ENCODE measurements at regions not wholly inside any gene's neighbourhood (a gene's known extent, or its start where the extent isn't known, plus 50 kb on each side); places are given as distances from the start of the nearest gene placed in this dataset.

- Histone ChIP-seq H3K36me3 (ENCODE audit: insufficient read depth, low read length) (no peaks in the 10 kb centered on the region), H4K20me1 (ENCODE audit: insufficient read depth, low read length) (no peaks in the 10 kb centered on the region), H3K27ac (ENCODE audit: low read depth, low read length) (no peak overlapping the region), H3K9me3 (ENCODE audit: low read depth, low read length) (no peaks in the 10 kb centered on the region), H3K27me3 (ENCODE audit: insufficient read depth, low read length) (no peaks in the 10 kb centered on the region), H3K4me1 (ENCODE audit: insufficient read depth, low read length) (peaks cover 9% of the 10 kb centered on the region), H3K4me3 (ENCODE audit: insufficient read depth, low read length) (no peak overlapping the region), H3K79me2 (ENCODE audit: insufficient read depth, low read length) (no peaks in the 10 kb centered on the region), H3K4me2 (ENCODE audit: insufficient read depth, low read length) (no peak overlapping the region), H2AFZ (ENCODE audit: low read length) (no peak overlapping the region)
- DNase-seq (ENCODE audit: insufficient read length, low spot score, missing footprints) = no peak
- TF ChIP-seq, protein P1, sequence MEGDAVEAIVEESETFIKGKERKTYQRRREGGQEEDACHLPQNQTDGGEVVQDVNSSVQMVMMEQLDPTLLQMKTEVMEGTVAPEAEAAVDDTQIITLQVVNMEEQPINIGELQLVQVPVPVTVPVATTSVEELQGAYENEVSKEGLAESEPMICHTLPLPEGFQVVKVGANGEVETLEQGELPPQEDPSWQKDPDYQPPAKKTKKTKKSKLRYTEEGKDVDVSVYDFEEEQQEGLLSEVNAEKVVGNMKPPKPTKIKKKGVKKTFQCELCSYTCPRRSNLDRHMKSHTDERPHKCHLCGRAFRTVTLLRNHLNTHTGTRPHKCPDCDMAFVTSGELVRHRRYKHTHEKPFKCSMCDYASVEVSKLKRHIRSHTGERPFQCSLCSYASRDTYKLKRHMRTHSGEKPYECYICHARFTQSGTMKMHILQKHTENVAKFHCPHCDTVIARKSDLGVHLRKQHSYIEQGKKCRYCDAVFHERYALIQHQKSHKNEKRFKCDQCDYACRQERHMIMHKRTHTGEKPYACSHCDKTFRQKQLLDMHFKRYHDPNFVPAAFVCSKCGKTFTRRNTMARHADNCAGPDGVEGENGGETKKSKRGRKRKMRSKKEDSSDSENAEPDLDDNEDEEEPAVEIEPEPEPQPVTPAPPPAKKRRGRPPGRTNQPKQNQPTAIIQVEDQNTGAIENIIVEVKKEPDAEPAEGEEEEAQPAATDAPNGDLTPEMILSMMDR (IDR thresholded peaks at IDR 0.05; ENCODE audit: extremely low read depth, low read depth, low read length) = no peak
Observed at GRCh38 chr7:41470081-41470480, 232.8 kb downstream of the INHBA start.

DNA sequence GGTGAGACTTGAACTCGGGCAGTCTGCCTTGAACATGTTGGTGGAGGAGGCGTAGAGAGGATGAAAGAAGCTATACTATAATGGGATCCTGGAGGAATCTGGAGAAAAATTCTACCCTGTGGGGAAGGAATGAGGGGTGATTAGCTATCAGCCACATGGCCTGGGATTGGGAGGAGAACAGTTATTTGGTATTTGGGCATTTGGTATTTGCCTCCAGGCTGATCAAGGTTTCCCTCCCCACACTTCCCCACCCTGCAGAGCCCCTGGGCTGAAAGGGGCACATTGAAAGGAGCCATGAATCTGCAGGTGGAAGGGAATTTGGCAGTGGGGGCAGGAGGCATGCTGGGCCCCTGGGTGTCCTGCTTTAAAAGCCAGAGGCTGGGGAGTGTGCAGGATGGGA lies 235.3 kb downstream of the INHBA start:
- Histone ChIP-seq H3K9me3 (ENCODE audit: low read depth, low read length) (no peaks in the 10 kb centered on the region), H3K4me2 (ENCODE audit: insufficient read depth, low read length) (no peak overlapping the region), H2AFZ (ENCODE audit: low read length) (no peak overlapping the region), H3K4me3 (ENCODE audit: insufficient read depth, low read length) (no peak overlapping the region), H3K4me1 (ENCODE audit: insufficient read depth, low read length) (peaks cover 6% of the 10 kb centered on the region), H4K20me1 (ENCODE audit: insufficient read depth, low read length) (no peaks in the 10 kb centered on the region), H3K27ac (ENCODE audit: low read depth, low read length) (no peak overlapping the region), H3K36me3 (ENCODE audit: insufficient read depth, low read length) (no peaks in the 10 kb centered on the region), H3K27me3 (ENCODE audit: insufficient read depth, low read length) (no peaks in the 10 kb centered on the region), H3K79me2 (ENCODE audit: insufficient read depth, low read length) (no peaks in the 10 kb centered on the region)
- no peak for DNase-seq (ENCODE audit: insufficient read length, low spot score, missing footprints)
- TF ChIP-seq, protein P1 (IDR thresholded peaks at IDR 0.05; ENCODE audit: extremely low read depth, low read depth, low read length) = no peak

DNA sequence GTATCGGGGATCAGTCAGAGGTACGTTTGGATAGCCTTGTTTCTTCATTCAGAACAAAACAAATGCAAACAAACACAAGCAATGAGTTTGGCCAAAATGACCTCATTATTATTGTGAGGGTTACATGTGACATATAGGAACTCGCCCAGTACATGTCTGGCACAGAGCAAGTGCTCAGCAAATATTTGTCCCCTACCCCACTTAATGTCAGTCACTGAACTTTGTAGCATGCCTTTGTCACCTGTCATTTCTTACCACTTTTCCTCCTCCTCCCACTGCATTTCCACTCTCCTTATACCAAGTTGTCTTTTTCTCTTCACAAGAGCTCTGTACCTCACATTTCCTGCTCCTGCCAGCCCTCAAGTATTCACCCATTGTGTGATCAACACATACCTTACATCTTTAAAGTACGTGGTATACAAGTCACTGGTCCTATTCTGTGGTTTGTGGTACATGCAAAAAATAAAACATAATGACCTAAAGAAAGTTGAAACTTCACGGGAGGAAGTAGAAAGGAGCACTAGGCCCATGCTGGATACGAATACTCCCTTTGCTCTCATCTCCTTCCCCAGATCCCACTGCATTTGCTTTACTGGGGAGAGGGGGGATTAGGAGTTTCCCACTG lies 236.0 kb downstream of the INHBA start:
- no peak for DNase-seq (ENCODE audit: insufficient read length, low spot score, missing footprints)
- H3K4me2 ChIP-seq (ENCODE audit: insufficient read depth, low read length) = no peak overlapping the region
- TF ChIP-seq, protein P1 (IDR thresholded peaks at IDR 0.05; ENCODE audit: extremely low read depth, low read depth, low read length) = no peak
- no peak overlapping the region for H3K4me3 ChIP-seq (ENCODE audit: insufficient read depth, low read length)
- H3K79me2 ChIP-seq (ENCODE audit: insufficient read depth, low read length) = no peaks in the 10 kb centered on the region
- no peak overlapping the region for H2AFZ ChIP-seq (ENCODE audit: low read length)
- H3K4me1 ChIP-seq (ENCODE audit: insufficient read depth, low read length) = no peaks in the 10 kb centered on the region
- H3K27ac ChIP-seq (ENCODE audit: low read depth, low read length) = no peak overlapping the region
- no peaks in the 10 kb centered on the region for H3K36me3 ChIP-seq (ENCODE audit: insufficient read depth, low read length)
- H3K9me3 ChIP-seq (ENCODE audit: low read depth, low read length) = no peaks in the 10 kb centered on the region
- no peaks in the 10 kb centered on the region for H4K20me1 ChIP-seq (ENCODE audit: insufficient read depth, low read length)
- H3K27me3 ChIP-seq (ENCODE audit: insufficient read depth, low read length) = no peaks in the 10 kb centered on the region

- H3K36me3 ChIP-seq (ENCODE audit: insufficient read depth, low read length) = no peaks in the 10 kb centered on the region
Observed at GRCh38 chr7:41465571-41465970, 237.3 kb downstream of the INHBA start.

More at GRCh38 chr7:41465571-41465970, 237.3 kb downstream of the INHBA start:
- Histone ChIP-seq H4K20me1 (ENCODE audit: insufficient read depth, low read length) (no peaks in the 10 kb centered on the region), H3K27ac (ENCODE audit: low read depth, low read length) (no peak overlapping the region), H3K27me3 (ENCODE audit: insufficient read depth, low read length) (no peaks in the 10 kb centered on the region), H3K79me2 (ENCODE audit: insufficient read depth, low read length) (no peaks in the 10 kb centered on the region), H2AFZ (ENCODE audit: low read length) (no peak overlapping the region), H3K9me3 (ENCODE audit: low read depth, low read length) (no peaks in the 10 kb centered on the region), H3K4me3 (ENCODE audit: insufficient read depth, low read length) (no peak overlapping the region), H3K4me2 (ENCODE audit: insufficient read depth, low read length) (no peak overlapping the region), H3K4me1 (ENCODE audit: insufficient read depth, low read length) (no peaks in the 10 kb centered on the region)
- DNase-seq (ENCODE audit: insufficient read length, low spot score, missing footprints) = no peak
- TF ChIP-seq, protein P1 (IDR thresholded peaks at IDR 0.05; ENCODE audit: extremely low read depth, low read depth, low read length) = no peak

All from osteoblast (primary cell).